GM19239 (cell line): ENCODE measurements at regions not wholly inside any gene's neighbourhood (a gene's known extent, or its start where the extent isn't known, plus 50 kb on each side); places are given as distances from the start of the nearest gene placed in this dataset.
"Not testable (repeated sequence)": the region's sequence is repeated elsewhere in the genome, so short reads cannot be mapped to it uniquely, and the experiment has no call there.

ENCODE experiments used
- DNase-seq: peaks from one replicate; pipeline ENCODE4 v3.0.0; 2011; ENCODE audit warnings: low spot score; ENCODE audit not compliant: insufficient read length
- FAIRE-seq: peaks from 2 replicates; lab custom pipeline; 2011; peaks lifted over from hg19 to GRCh38; lab: Jason Lieb, UNC

- peak; percentile 86 for FAIRE-seq
These were observed 291.2 kb upstream of the RBMS3 start for GRCh38 chr3:28989646-28990089.

GRCh38 chr3:28994161-28994905 is 286.5 kb upstream of the RBMS3 start:
- FAIRE-seq, result no peak
- no peak for DNase-seq

More at GRCh38 chr3:28989646-28990089, 291.2 kb upstream of the RBMS3 start:
- DNase-seq, result no peak

GRCh38 chr3:29004885-29005599 is 275.8 kb upstream of the RBMS3 start:
- FAIRE-seq, result peak; percentile 76
- peak; percentile 21 for DNase-seq

DNA sequence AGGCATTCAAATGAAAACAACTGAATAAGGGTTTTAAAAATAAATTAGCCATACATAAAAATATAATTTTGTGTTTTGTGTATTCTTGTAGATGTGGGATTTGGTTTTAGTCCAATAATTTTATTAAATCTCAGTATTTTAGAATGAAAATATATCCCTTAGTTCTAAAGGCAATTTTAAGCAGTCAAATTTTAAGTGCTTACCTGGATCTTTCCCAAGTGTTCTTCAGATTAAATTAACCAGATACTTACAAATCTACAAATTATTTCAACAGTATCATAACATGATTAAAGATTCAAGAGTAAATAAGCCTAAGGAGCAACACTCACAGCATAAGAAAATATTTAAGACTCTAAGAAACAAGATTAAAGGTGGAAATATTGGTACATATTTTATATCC is 275.0 kb upstream of the RBMS3 start:
- no peak for FAIRE-seq
- DNase-seq, result no peak

DNA sequence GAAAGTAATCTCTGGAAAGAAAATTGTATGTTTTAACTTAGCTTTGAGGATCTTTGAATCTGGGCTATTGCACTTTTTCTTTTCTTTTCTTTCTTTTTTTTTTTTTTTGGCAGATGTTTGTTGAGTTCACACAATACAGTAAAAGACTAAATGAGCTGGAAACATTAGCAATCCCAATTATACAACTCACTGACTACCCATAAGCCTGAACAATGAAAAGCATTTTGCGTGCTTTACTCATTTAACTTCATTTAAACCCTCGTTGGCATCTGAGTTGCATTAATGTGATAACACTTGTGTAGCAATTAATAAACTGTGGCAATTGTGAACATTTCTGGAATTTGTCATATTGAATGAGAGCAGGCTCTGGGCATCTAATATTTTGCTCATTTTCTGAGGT is 269.4 kb upstream of the RBMS3 start:
- no peak for DNase-seq
- no peak for FAIRE-seq

- FAIRE-seq (no peak), DNase-seq (no peak)
These were observed 268.9 kb upstream of the RBMS3 start for GRCh38 chr3:29011966-29012365.

- FAIRE-seq (no peak), DNase-seq (no peak)
These were observed 257.9 kb upstream of the RBMS3 start for GRCh38 chr3:29022976-29023375.

DNA sequence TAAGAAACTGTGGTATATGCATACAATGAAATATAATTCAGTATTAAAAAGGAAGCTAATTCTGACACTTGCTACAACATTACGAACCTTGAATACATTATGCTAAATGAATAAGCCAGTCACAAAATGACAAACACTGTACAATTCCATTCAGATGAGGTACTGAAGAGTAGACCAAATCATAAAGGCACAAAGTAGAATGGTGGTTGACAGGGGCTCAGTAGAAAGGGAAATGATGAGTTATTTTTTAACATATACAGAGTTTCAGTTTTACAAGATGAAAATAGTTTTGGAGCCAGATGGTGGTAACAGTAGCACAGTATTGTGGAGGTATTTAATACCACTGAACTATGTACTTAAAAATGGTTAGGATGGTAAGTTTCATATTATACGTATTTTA is 254.6 kb upstream of the RBMS3 start:
- FAIRE-seq, result peak; percentile 64
- no peak for DNase-seq

DNA sequence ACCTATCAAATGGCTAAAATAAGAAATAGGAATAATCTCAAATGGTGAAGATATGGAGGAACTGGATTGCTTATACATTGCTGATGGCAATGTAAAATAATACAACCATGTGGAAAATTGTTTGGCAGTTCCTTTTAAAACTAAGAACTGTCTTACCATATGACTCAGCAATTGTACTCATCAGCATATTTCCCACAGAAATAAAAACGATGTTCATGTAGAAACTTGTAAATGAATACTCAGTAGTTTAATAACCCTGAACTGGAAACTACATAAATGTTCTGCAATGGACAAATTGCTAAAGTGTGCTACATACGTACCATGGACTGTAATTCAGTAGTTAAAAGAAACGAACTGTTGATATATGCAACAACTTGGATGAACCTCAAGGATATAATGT is 253.9 kb upstream of the RBMS3 start:
- FAIRE-seq (peak; percentile 28), DNase-seq (no peak)

- not testable (repeated sequence) for FAIRE-seq
These were observed 249.7 kb upstream of the RBMS3 start for GRCh38 chr3:29031175-29031574.

DNA sequence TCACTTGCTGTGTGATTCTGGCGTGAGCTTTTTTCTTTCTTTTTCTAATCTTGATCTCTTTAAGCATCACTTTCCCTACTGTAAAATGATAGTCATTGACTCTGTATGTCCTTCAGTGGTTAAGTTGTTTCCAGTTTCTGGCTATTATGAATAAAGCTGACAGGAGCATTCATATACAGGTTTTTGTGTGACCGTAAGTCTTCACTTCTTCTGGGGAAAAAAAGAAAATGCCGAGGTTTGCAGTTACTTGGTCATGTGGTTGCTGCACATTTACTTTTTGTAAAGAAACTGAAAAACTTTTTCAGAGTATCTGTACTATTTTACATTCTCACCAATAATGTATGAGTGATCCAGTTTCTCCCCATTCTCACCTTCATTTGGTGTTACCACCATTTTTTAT is 247.4 kb upstream of the RBMS3 start:
- FAIRE-seq (no peak), DNase-seq (no peak)

More at GRCh38 chr3:29031175-29031574, 249.7 kb upstream of the RBMS3 start:
- not testable (repeated sequence) for DNase-seq

DNA sequence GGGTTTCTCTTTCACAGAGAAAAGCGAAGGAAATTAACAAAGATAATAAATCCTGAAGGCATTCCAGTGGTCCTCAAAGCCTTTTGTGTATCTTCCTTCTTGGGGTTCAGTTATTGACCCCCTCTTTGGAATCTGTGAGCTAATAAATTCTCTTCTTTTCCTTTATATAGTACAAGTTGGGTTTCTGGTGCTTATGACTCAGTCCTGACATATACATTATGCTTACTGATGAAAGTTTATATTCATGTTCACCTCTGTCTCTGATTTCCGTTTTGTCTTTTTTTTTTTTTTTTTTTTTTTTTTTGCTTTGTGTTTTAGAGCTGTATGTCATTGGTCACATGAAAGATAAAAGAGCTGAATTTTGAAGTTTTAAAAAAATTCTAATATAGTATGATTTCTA is 230.7 kb upstream of the RBMS3 start:
- no peak for DNase-seq
- no peak for FAIRE-seq

DNA sequence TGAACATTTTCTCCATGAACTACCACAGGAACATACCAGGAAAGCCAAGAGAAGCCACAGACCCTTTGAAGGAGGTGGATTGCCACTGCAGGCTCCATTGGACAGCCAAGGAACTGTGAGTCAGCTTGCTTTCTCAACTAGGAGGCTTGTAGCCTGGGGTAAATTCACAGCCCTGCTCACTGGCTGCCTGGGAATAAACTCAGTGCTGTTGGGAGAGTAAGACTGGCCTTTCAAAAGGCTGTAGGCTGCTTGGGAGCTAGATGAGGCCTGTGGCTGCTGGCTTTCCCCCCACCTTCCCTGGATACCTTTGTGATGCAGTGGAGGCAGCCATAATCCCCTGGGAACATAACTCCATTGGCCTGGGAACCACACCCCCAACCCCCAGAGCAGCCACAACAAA is 223.5 kb upstream of the RBMS3 start:
- DNase-seq, result no peak
- no peak for FAIRE-seq

DNA sequence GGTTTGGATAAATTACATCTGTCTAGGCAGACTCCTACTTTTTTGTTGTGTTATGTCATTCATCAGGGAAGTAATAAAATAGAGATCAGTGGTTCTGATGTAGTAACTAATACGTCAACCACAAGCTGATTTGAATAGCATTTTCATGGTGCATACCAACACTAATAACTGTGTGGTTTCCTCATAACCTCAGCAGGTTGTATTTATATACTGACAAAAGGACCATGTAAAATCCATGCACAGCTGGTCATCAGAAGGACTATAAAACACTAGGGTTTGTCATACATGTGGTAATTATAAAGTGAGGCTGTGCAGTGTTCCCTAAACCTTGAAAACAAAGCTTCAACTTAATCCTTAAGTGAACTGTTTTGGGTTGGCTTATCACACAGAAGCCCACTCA is 216.8 kb upstream of the RBMS3 start:
- FAIRE-seq (no peak), DNase-seq (no peak)

DNA sequence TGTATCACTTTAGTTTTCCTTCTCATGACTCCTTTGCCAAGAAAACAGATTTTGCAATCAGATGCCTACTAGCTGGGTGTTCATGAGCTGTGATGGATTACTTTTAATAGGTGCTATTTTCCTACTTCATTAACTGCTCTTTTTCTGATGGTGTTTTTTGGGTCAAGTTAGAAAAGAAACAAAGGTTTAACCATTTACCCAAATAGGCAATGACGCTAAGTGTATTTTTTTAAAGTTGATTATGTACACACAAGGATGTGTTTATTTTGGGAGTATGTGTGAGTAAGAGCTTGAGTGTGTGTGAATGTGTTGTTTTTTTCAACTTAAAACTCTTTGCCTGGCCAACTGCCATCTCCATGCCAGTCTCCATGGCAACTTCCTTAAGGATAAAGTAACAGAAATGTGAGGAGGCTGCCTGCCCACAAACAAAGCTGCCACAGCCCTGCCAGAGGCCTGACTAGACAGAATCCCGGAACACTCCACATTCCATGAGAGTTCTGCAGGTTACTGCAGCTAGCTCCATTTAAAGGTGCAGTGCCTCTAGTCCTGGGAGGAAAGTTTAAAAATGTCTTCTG is 215.6 kb upstream of the RBMS3 start:
- no peak for FAIRE-seq

DNA sequence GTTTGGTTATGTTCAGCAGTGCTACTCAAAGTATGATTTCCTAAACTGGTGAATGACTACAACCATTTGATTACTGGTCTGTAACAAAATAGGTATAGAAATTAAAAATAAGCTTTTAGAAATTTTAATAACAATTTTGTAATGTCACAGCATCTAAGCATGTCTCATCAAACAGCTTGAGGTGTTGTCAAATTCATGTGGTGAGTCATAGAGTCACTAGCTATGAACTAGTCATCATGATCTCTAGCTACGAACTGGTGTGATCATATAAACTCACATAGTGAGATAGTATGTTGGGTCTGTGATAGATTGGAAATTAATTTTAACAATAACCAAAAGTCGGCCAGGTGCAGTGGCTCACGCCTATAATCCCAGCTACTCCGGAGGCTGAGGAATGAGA is 213.9 kb upstream of the RBMS3 start:
- FAIRE-seq, result no peak
- DNase-seq, result no peak

More for the DNA sequence above, 215.6 kb upstream of the RBMS3 start:
- DNase-seq, result no peak

- FAIRE-seq (no peak), DNase-seq (no peak)
These were observed 209.8 kb upstream of the RBMS3 start for GRCh38 chr3:29070959-29071634.

GRCh38 chr3:29072611-29073010 is 208.3 kb upstream of the RBMS3 start:
- FAIRE-seq (no peak), DNase-seq (no peak)

DNA sequence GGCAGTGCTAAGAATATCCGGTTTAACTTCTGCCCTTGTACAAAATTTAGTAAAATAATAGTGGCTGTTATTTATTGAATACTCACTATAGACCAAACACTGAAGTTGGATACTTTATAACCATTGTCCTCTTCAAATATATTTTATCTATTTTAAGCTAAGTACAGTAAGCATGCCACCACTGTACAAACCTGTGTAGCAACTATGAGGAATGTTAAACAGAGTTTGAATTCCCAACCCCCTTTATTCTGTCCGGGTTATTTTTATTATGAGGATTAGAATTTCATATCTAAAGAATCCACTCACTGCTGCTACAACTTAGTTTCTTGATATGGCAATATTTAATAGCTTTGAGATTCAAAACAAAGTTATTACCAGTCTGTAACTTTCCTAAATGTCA is 203.5 kb upstream of the RBMS3 start:
- FAIRE-seq (no peak), DNase-seq (no peak)

DNA sequence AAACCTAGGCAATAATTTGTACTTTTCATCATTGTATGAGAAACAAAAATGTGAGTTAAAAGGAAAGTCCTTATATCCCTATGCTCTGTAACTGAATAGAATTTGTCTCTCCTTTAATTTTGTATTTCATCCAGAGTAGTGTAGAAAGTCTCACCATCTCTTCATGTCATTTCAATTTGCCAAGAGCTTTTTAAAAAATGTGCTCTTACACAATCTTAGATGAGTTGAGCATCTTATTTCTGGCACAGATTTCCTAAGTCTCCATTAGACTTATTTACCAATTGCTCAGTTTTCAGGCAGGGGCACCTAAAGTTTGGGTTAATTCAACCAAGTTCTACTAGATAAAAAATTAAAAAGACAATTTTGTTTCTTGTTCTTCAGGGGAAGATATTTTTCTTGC is 201.5 kb upstream of the RBMS3 start:
- FAIRE-seq, result no peak
- DNase-seq, result no peak

DNA sequence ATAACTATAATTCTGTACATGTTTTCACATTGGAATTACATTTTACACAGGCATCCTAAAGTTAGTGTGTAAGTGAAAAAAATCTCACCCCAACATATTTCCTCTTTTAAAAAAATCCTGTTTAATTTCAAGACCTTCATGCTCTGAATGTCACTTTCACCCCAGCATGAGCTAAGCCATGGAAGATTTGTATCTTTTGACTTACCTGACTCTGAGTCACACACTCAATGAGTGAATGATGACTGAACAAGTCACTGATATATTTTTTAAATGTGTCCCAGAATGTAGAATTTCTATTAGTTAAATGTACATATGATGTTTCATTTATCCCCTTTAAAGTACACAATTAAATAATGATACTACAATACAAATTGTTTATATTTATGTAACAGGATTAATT is 199.9 kb upstream of the RBMS3 start:
- FAIRE-seq (no peak), DNase-seq (no peak)
